WTC11 (cell line): ENCODE measurements at regions not wholly inside any gene's neighbourhood (a gene's known extent, or its start where the extent isn't known, plus 50 kb on each side); places are given as distances from the start of the nearest gene placed in this dataset.

Experiments used
- JUN ChIP-seq: sonication (generic); formaldehyde crosslinking; IDR thresholded peaks from 2 replicates; pipeline ENCODE4 v1.8.0; 2023; ENCODE audit warnings: mild to moderate bottlenecking, missing genetic modification reagents
- NR1H2 ChIP-seq: sonication (generic); formaldehyde crosslinking; IDR thresholded peaks from 2 replicates; pipeline ENCODE4 v1.9.0; 2021; ENCODE audit warnings: mild to moderate bottlenecking, moderate library complexity, missing genetic modification reagents
- PREB ChIP-seq: sonication (generic); formaldehyde crosslinking; IDR thresholded peaks from 2 replicates; pipeline ENCODE4 v1.8.1; 2022; ENCODE audit warnings: mild to moderate bottlenecking, missing genetic modification reagents, moderate library complexity, borderline replicate concordance
- SMAD3 ChIP-seq: sonication (generic); formaldehyde crosslinking; IDR thresholded peaks from 2 replicates; pipeline ENCODE4 v1.8.0; 2022; ENCODE audit warnings: missing genetic modification reagents, mild to moderate bottlenecking, borderline replicate concordance
- STAT6 ChIP-seq: sonication (generic); formaldehyde crosslinking; conservative IDR thresholded peaks from 2 replicates; pipeline ENCODE4 v1.8.1; 2023; ENCODE audit warnings: mild to moderate bottlenecking, low read depth, missing genetic modification reagents, moderate library complexity
- TEAD4 ChIP-seq: sonication (generic); formaldehyde crosslinking; IDR thresholded peaks from 2 replicates; pipeline ENCODE4 v1.8.0; 2022; ENCODE audit warnings: mild to moderate bottlenecking, missing genetic modification reagents
- TF ChIP-seq, protein P1 (sequence below): fragments of 200-600 bp; IDR thresholded peaks from 2 replicates; pipeline ENCODE4 v1.8.0; 2022; ENCODE audit warnings: antibody characterized with exemption
- TF ChIP-seq, protein P2 (sequence below): sonication (generic); formaldehyde crosslinking; IDR thresholded peaks from 2 replicates; pipeline ENCODE4 v1.8.1; 2023; ENCODE audit warnings: mild to moderate bottlenecking, missing genetic modification reagents

DNA sequence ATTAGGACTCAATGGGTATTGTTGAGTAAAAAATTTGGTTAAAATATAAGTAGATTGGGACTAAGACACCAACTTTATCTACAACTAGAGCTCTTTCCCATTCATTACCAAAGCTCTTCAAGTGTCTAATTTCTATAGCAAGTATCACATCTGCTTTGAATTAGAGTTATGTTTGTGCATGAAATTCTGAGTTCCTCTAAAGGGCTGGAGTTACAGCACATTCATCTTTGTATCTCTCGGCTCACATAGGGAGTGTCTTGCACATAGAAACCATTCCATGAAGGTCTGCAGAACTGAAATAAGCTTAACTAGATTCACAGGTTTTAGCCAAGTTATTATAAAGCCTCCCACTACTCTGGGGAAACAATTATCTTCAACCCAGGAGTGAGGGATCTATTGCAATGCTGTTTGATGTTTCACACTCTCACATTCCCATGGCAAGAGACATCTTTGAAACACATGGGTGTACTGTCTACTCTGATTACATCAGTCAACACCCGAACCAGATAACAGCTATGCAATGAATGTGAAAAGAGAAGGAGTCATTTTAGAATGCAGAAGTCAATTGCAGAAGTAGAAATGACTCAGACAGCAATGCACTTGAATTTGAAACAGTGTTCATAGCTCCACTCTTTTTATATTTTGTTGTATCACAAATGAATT lies 93.1 kb upstream of the KBTBD8 start:
- TF ChIP-seq, protein P1, sequence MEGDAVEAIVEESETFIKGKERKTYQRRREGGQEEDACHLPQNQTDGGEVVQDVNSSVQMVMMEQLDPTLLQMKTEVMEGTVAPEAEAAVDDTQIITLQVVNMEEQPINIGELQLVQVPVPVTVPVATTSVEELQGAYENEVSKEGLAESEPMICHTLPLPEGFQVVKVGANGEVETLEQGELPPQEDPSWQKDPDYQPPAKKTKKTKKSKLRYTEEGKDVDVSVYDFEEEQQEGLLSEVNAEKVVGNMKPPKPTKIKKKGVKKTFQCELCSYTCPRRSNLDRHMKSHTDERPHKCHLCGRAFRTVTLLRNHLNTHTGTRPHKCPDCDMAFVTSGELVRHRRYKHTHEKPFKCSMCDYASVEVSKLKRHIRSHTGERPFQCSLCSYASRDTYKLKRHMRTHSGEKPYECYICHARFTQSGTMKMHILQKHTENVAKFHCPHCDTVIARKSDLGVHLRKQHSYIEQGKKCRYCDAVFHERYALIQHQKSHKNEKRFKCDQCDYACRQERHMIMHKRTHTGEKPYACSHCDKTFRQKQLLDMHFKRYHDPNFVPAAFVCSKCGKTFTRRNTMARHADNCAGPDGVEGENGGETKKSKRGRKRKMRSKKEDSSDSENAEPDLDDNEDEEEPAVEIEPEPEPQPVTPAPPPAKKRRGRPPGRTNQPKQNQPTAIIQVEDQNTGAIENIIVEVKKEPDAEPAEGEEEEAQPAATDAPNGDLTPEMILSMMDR, result no peak
- TF ChIP-seq NR1H2, result no peak
- no peak for TF ChIP-seq PREB (CRISPR knock-in tag)
- TF ChIP-seq JUN (CRISPR knock-in tag), result no peak
- TF ChIP-seq TEAD4 (CRISPR knock-in tag), result no peak
- TF ChIP-seq STAT6 (CRISPR knock-in tag), result no peak
- no peak for TF ChIP-seq SMAD3
- TF ChIP-seq, protein P2, sequence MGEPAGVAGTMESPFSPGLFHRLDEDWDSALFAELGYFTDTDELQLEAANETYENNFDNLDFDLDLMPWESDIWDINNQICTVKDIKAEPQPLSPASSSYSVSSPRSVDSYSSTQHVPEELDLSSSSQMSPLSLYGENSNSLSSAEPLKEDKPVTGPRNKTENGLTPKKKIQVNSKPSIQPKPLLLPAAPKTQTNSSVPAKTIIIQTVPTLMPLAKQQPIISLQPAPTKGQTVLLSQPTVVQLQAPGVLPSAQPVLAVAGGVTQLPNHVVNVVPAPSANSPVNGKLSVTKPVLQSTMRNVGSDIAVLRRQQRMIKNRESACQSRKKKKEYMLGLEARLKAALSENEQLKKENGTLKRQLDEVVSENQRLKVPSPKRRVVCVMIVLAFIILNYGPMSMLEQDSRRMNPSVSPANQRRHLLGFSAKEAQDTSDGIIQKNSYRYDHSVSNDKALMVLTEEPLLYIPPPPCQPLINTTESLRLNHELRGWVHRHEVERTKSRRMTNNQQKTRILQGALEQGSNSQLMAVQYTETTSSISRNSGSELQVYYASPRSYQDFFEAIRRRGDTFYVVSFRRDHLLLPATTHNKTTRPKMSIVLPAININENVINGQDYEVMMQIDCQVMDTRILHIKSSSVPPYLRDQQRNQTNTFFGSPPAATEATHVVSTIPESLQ (CRISPR knock-in tag), result no peak
